ENCODE measurements at regions not wholly inside any gene's neighbourhood (a gene's known extent, or its start where the extent isn't known, plus 50 kb on each side); places are given as distances from the start of the nearest gene placed in this dataset.

DNA sequence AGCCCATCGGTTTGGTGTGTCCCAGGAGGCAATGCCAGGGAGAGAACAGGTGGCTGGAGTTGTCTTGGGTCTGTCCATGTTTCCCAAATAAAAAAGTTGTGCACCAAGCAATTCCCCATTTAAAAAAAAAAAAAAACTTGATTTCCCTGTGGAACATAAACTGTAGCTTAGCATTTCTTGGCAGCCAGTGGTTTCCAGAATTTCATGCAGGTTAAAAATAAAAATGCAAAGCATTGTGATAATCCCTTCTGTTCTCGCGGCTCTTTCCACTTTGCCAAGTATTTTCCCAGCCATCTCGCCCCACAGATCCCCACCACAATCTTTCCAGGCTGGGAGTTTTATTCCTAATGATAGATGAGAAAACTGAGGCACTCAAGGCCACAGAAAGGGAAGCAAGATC, 51.4 kb upstream of the MSX1 start:
- H3K4me3 ChIP-seq (replicated peaks; ENCODE audit: low read depth, low read length), result no peak overlapping the region
- TF ChIP-seq, protein P1, sequence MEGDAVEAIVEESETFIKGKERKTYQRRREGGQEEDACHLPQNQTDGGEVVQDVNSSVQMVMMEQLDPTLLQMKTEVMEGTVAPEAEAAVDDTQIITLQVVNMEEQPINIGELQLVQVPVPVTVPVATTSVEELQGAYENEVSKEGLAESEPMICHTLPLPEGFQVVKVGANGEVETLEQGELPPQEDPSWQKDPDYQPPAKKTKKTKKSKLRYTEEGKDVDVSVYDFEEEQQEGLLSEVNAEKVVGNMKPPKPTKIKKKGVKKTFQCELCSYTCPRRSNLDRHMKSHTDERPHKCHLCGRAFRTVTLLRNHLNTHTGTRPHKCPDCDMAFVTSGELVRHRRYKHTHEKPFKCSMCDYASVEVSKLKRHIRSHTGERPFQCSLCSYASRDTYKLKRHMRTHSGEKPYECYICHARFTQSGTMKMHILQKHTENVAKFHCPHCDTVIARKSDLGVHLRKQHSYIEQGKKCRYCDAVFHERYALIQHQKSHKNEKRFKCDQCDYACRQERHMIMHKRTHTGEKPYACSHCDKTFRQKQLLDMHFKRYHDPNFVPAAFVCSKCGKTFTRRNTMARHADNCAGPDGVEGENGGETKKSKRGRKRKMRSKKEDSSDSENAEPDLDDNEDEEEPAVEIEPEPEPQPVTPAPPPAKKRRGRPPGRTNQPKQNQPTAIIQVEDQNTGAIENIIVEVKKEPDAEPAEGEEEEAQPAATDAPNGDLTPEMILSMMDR (IDR thresholded peaks at IDR 0.05; ENCODE audit: insufficient read depth, low read length, poor library complexity, severe bottlenecking), result no peak
- H3K27me3 ChIP-seq (replicated peaks; ENCODE audit: control insufficient read depth, insufficient read depth, low read length), result no peaks in the 10 kb centered on the region; the same call in 1 of the 2 replicates
- no peak for DNase-seq (ENCODE audit: extremely low read depth, insufficient read length)
- no peaks in the 10 kb centered on the region for H3K36me3 ChIP-seq (ENCODE audit: control insufficient read depth, insufficient read depth, low read length)

DNA sequence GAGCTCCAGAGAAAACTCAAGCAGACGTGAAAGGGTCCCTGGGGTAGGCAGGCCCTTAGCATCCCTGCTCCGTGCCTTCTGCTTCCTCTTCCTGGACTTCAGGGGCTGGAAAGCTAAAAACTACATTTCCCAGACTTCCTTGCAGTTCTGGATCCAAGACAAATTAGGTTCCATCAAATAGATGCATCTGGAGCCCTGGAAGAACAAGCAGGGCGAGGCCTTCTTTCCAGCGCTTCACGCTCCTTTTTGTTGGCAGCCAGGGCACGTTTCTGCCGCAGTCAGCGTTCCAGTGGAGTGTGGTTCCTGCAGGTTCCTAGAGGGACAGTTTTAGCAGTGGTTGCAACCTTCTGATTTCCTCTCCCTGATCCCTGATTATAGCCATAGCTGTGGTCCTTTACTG, 53.6 kb upstream of the MSX1 start:
- TF ChIP-seq, protein P1 (IDR thresholded peaks at IDR 0.05; ENCODE audit: insufficient read depth, low read length, poor library complexity, severe bottlenecking), result no peak
- Histone ChIP-seq H3K36me3 (ENCODE audit: control insufficient read depth, insufficient read depth, low read length) (no peaks in the 10 kb centered on the region), H3K27me3 (replicated peaks; ENCODE audit: control insufficient read depth, insufficient read depth, low read length) (no peaks in the 10 kb centered on the region), H3K4me3 (replicated peaks; ENCODE audit: low read depth, low read length) (no peak overlapping the region)
- DNase-seq (ENCODE audit: extremely low read depth, insufficient read length), result no peak

DNA sequence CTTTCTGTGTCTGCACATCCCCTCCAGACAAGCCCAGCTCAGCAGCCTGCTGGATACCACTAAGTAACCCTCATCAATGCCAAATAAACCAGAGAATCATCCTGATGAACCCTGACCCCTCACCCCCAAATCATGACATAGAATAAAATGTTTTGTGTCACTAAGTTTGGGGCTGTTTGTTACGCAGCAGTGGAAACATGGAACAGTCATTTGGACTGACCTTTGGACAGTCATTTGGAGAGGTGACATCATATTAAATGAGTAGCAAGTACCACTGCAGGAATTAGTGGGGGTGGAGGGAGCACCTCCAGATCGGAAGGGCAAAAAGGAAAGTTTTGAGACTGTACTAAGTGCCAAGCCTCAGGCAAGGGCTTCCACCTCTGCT, 55.6 kb upstream of the MSX1 start:
- DNase-seq (ENCODE audit: extremely low read depth, insufficient read length), result no peak
- Histone ChIP-seq H3K4me3 (replicated peaks; ENCODE audit: low read depth, low read length) (no peak overlapping the region), H3K27me3 (replicated peaks; ENCODE audit: control insufficient read depth, insufficient read depth, low read length) (no peaks in the 10 kb centered on the region), H3K36me3 (ENCODE audit: control insufficient read depth, insufficient read depth, low read length) (no peaks in the 10 kb centered on the region)
- TF ChIP-seq, protein P1 (IDR thresholded peaks at IDR 0.05; ENCODE audit: insufficient read depth, low read length, poor library complexity, severe bottlenecking), result no peak

DNA sequence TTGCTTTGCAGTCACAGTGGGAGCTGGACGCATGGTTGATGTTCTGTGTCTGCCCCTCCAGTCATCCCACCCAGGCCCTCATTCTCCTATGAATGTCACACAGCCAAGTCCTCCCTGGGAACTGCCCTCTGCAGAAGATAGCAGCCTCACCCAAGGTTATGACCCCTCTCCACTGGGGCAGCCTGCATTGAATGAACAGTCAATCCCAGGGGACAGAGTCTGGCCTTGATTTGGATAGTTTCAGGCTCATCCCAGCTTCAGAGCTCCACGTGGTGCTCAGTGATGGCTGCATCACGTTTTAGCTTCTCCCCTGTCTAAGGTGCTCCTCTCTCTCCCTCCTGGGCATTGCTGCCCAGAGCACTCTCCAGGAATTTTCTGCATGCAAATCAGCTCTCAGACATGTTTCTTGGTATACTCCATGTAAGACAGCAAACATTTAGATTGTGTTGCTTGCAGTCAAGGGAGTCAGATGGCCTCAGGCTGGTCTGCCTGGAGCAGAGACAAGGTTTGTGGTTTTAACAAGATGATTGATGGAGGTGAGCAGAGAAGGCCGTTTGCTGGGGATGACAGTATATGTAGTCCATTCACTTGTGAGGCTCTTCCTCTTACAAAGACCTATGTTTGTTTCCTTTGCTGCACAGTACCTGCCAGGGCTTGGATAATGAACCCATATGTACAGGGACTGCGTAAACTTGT, 56.1 kb upstream of the MSX1 start:
- Histone ChIP-seq H3K36me3 (ENCODE audit: control insufficient read depth, insufficient read depth, low read length) (no peaks in the 10 kb centered on the region), H3K27me3 (replicated peaks; ENCODE audit: control insufficient read depth, insufficient read depth, low read length) (no peaks in the 10 kb centered on the region), H3K4me3 (replicated peaks; ENCODE audit: low read depth, low read length) (no peak overlapping the region)
- no peak for DNase-seq (ENCODE audit: extremely low read depth, insufficient read length)
- TF ChIP-seq, protein P1 (IDR thresholded peaks at IDR 0.05; ENCODE audit: insufficient read depth, low read length, poor library complexity, severe bottlenecking), result no peak

DNA sequence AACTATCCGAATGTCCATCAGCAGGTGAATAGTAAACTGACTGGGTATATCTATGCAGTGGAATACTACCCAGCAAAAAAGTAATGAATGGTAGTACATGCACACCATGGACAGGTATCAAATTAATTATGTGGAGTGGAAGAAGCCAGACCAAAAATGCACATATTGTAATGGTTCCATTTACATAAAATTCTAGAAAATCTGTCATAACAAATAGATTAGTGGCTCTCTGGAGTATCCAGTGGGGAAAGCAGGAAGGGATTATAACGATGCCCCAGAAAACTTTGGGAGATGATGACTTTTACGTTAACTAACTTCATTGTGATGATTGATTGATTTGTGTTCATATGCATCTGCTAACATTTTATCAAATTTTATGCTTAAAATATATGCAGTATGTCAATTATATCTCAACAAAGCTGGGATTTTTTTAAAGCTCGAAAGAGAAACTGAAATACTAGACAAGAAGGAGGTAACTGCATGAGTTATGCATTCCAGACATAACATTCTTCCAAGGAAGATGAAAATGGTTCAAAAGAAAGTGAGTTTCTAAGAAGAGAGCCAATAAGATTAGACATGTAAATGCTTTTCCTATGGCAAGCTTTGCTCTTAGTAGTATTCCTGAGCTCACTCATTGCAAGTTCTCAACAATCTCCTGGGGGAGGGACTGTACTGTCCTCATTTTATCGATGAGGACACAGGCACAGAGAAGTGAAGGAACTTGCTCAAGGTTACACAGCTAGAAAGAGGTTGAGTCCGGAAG, 58.6 kb upstream of the MSX1 start:
- Histone ChIP-seq H3K27me3 (replicated peaks; ENCODE audit: control insufficient read depth, insufficient read depth, low read length) (no peaks in the 10 kb centered on the region; the same call in 1 of the 2 replicates), H3K36me3 (ENCODE audit: control insufficient read depth, insufficient read depth, low read length) (no peaks in the 10 kb centered on the region), H3K4me3 (replicated peaks; ENCODE audit: low read depth, low read length) (no peak overlapping the region)
- no peak for DNase-seq (ENCODE audit: extremely low read depth, insufficient read length)
- TF ChIP-seq, protein P1 (IDR thresholded peaks at IDR 0.05; ENCODE audit: insufficient read depth, low read length, poor library complexity, severe bottlenecking), result no peak

Data from GM06990 (cell line).